ENCODE measurements at regions not wholly inside any gene's neighbourhood (a gene's known extent, or its start where the extent isn't known, plus 50 kb on each side); places are given as distances from the start of the nearest gene placed in this dataset.

DNA sequence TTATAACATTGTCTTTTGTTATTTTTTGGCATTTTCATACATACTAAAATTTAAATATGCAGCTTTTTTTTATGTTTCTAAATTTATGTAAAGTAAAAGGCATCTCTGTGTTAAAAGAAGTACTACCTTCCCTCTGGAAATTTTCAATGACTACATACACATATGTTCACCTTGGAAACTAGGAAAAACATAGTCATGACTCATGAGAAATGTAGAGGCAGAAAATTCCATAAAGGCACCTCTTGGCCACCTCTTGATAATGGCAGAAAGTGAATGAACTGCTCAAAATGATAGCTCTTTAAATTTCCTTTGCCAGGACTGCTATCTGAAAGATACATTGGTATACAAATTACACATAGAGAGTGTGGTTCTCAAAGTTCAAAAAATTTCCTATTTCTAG, 889.1 kb upstream of the ZEB2 start:
- no peak for TF ChIP-seq SETDB1 (IDR thresholded peaks at IDR 0.05; ENCODE audit: insufficient read length, low read length)
- TF ChIP-seq ZNF121 (tag by site-specific recombination; IDR thresholded peaks at IDR 0.05): no peak
- TF ChIP-seq, protein P1, sequence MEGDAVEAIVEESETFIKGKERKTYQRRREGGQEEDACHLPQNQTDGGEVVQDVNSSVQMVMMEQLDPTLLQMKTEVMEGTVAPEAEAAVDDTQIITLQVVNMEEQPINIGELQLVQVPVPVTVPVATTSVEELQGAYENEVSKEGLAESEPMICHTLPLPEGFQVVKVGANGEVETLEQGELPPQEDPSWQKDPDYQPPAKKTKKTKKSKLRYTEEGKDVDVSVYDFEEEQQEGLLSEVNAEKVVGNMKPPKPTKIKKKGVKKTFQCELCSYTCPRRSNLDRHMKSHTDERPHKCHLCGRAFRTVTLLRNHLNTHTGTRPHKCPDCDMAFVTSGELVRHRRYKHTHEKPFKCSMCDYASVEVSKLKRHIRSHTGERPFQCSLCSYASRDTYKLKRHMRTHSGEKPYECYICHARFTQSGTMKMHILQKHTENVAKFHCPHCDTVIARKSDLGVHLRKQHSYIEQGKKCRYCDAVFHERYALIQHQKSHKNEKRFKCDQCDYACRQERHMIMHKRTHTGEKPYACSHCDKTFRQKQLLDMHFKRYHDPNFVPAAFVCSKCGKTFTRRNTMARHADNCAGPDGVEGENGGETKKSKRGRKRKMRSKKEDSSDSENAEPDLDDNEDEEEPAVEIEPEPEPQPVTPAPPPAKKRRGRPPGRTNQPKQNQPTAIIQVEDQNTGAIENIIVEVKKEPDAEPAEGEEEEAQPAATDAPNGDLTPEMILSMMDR (tag by site-specific recombination; IDR thresholded peaks at IDR 0.05): no peak
- TF ChIP-seq SP2 (tag by site-specific recombination; IDR thresholded peaks at IDR 0.05): no peak
- no peak for TF ChIP-seq ZNF549 (tag by site-specific recombination; IDR thresholded peaks at IDR 0.05)
- no peak for TF ChIP-seq YY2 (tag by site-specific recombination; IDR thresholded peaks at IDR 0.05)
- no peak for TF ChIP-seq ZNF768 (tag by site-specific recombination; IDR thresholded peaks at IDR 0.05)
- no peak for TF ChIP-seq ZBTB1 (tag by site-specific recombination; IDR thresholded peaks at IDR 0.05)
- no peak for TF ChIP-seq KLF8 (tag by site-specific recombination; IDR thresholded peaks at IDR 0.05)
- TF ChIP-seq KLF16 (tag by site-specific recombination; IDR thresholded peaks at IDR 0.05): no peak
- no peak for TF ChIP-seq ZFP69B (tag by site-specific recombination; IDR thresholded peaks at IDR 0.05)
- no peak for TF ChIP-seq ZNF133 (tag by site-specific recombination; IDR thresholded peaks at IDR 0.05)
- no peak for TF ChIP-seq ZNF585B (tag by site-specific recombination; IDR thresholded peaks at IDR 0.05)
- TF ChIP-seq ZNF324 (tag by site-specific recombination; IDR thresholded peaks at IDR 0.05): no peak

Data from HEK293 (cell line).